ENCODE measurements at regions not wholly inside any gene's neighbourhood (a gene's known extent, or its start where the extent isn't known, plus 50 kb on each side); places are given as distances from the start of the nearest gene placed in this dataset.

- Mint-ChIP-seq H3K4me1 (ENCODE audit: unreplicated experiment) (peaks cover 3% of the 10 kb centered on the region), H3K4me3 (ENCODE audit: unreplicated experiment) (no peak overlapping the region), H3K27ac (ENCODE audit: unreplicated experiment) (no peak overlapping the region), H3K27me3 (ENCODE audit: unreplicated experiment) (peaks cover 2% of the 10 kb centered on the region), H3K36me3 (ENCODE audit: unreplicated experiment) (no peaks in the 10 kb centered on the region), H3K9me3 (ENCODE audit: unreplicated experiment) (no peaks in the 10 kb centered on the region)
- no peak for TF ChIP-seq CTCF (IDR thresholded peaks at IDR 0.05)
- DNase-seq (ENCODE audit: extremely low spot score, unreplicated experiment): no peak
Measured at GRCh38 chr13:61852116-61852619, 436.5 kb upstream of the PCDH20 start.

- Mint-ChIP-seq H3K9me3 (ENCODE audit: unreplicated experiment) (no peaks in the 10 kb centered on the region), H3K4me3 (ENCODE audit: unreplicated experiment) (no peak overlapping the region), H3K27ac (ENCODE audit: unreplicated experiment) (no peak overlapping the region), H3K36me3 (ENCODE audit: unreplicated experiment) (no peaks in the 10 kb centered on the region), H3K27me3 (ENCODE audit: unreplicated experiment) (peaks cover 2% of the 10 kb centered on the region), H3K4me1 (ENCODE audit: unreplicated experiment) (no peaks in the 10 kb centered on the region)
- DNase-seq (ENCODE audit: extremely low spot score, unreplicated experiment): no peak
- no peak for TF ChIP-seq CTCF (IDR thresholded peaks at IDR 0.05)
Measured at GRCh38 chr13:61850794-61851193, 435.1 kb upstream of the PCDH20 start.

- Mint-ChIP-seq H3K4me3 (ENCODE audit: unreplicated experiment) (no peak overlapping the region), H3K27ac (ENCODE audit: unreplicated experiment) (no peak overlapping the region), H3K4me1 (ENCODE audit: unreplicated experiment) (no peaks in the 10 kb centered on the region), H3K27me3 (ENCODE audit: unreplicated experiment) (peaks cover 3% of the 10 kb centered on the region), H3K36me3 (ENCODE audit: unreplicated experiment) (no peaks in the 10 kb centered on the region), H3K9me3 (ENCODE audit: unreplicated experiment) (no peaks in the 10 kb centered on the region)
- no peak for DNase-seq (ENCODE audit: extremely low spot score, unreplicated experiment)
- no peak for TF ChIP-seq CTCF (IDR thresholded peaks at IDR 0.05)
Measured at GRCh38 chr13:61838568-61838967, 422.9 kb upstream of the PCDH20 start.

- H3K36me3 Mint-ChIP-seq (ENCODE audit: unreplicated experiment): no peaks in the 10 kb centered on the region
- H3K4me3 Mint-ChIP-seq (ENCODE audit: unreplicated experiment): no peak overlapping the region
- no peaks in the 10 kb centered on the region for H3K27me3 Mint-ChIP-seq (ENCODE audit: unreplicated experiment)
- H3K4me1 Mint-ChIP-seq (ENCODE audit: unreplicated experiment): peaks cover 3% of the 10 kb centered on the region
- peaks cover 4% of the 10 kb centered on the region for H3K9me3 Mint-ChIP-seq (ENCODE audit: unreplicated experiment)
- no peak overlapping the region for H3K27ac Mint-ChIP-seq (ENCODE audit: unreplicated experiment)
- TF ChIP-seq CTCF (IDR thresholded peaks at IDR 0.05): no peak
- DNase-seq (ENCODE audit: extremely low spot score, unreplicated experiment): no peak
Measured at GRCh38 chr13:61833228-61833627, 417.6 kb upstream of the PCDH20 start.

- Mint-ChIP-seq H3K9me3 (ENCODE audit: unreplicated experiment) (peaks cover 4% of the 10 kb centered on the region), H3K4me1 (ENCODE audit: unreplicated experiment) (peaks cover 3% of the 10 kb centered on the region), H3K27ac (ENCODE audit: unreplicated experiment) (no peak overlapping the region), H3K36me3 (ENCODE audit: unreplicated experiment) (no peaks in the 10 kb centered on the region), H3K27me3 (ENCODE audit: unreplicated experiment) (no peaks in the 10 kb centered on the region), H3K4me3 (ENCODE audit: unreplicated experiment) (no peak overlapping the region)
- DNase-seq (ENCODE audit: extremely low spot score, unreplicated experiment): no peak
- no peak for TF ChIP-seq CTCF (IDR thresholded peaks at IDR 0.05)
Measured at GRCh38 chr13:61831026-61831425, 415.4 kb upstream of the PCDH20 start.
